SH-SY5Y (cell line): ENCODE measurements at regions not wholly inside any gene's neighbourhood (a gene's known extent, or its start where the extent isn't known, plus 50 kb on each side); places are given as distances from the start of the nearest gene placed in this dataset.

Source experiments
- GATA2 ChIP-seq: IDR thresholded peaks from 2 replicates; pipeline ENCODE4 v1.6.1; 2011; ENCODE audit warnings: mild to moderate bottlenecking, low read depth, low read length
- GATA3 ChIP-seq: IDR thresholded peaks from 2 replicates; pipeline ENCODE4 v1.6.1; 2011; ENCODE audit warnings: low read depth, mild to moderate bottlenecking, low read length, moderate library complexity

DNA sequence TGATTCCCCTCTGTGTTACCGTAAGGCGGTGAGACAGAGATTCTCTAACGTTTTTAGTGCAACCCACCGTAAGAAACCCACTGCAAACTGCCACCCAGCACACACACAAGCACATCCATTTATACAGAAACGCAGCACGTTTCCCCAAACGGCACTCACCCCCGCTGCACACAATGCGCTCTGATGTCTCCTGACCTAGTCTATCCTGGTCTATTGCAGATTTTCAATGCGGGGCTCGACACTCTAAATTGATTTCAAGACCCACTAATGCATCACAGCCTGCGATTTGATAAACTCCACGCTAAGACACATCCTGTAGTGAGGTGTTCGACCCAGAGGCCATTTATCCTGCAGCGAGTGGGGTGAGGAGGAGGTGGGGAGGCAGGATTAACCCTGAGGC lies 63.7 kb upstream of the SULF2 start:
- TF ChIP-seq GATA2: no peak
- no peak for TF ChIP-seq GATA3
